HCT116 (cell line): ENCODE measurements at regions not wholly inside any gene's neighbourhood (a gene's known extent, or its start where the extent isn't known, plus 50 kb on each side); places are given as distances from the start of the nearest gene placed in this dataset.

Experiments used
- ELF1 ChIP-seq: IDR thresholded peaks from 2 replicates; pipeline ENCODE4 v1.6.1; 2012; ENCODE audit warnings: low read depth, borderline replicate concordance
- EZH2 ChIP-seq: fragments of 200-600 bp; sonication (generic); IDR thresholded peaks from 2 replicates; pipeline ENCODE4 v1.6.1; 2017; ENCODE audit warnings: antibody characterized with exemption, mixed run types
- RAD21 ChIP-seq: IDR thresholded peaks from 2 replicates; pipeline ENCODE4 v1.6.1; 2012; ENCODE audit warnings: low read depth, mild to moderate bottlenecking
- TCF7L2 ChIP-seq: IDR thresholded peaks from 2 replicates; pipeline ENCODE4 v1.7.0; 2011; ENCODE audit warnings: borderline replicate concordance, inconsistent platforms; ENCODE audit not compliant: insufficient read depth, insufficient read length; ENCODE audit errors: extremely low read depth
- YY1 ChIP-seq: IDR thresholded peaks from 2 replicates; pipeline ENCODE4 v1.6.1; 2011; ENCODE audit warnings: low read length, low read depth, moderate library complexity, mild to moderate bottlenecking; ENCODE audit not compliant: insufficient replicate concordance; ENCODE audit errors: extremely low read depth
- TF ChIP-seq, protein P1 (sequence below), 3 experiments: fragments of 200-600 bp in 1 of 3; sonication (generic) in 1 of 3; IDR thresholded peaks in 2 of 3; conservative IDR thresholded peaks in 1 of 3; 2 replicates each; pipeline ENCODE4 v1.5.1; 2012 to 2017; ENCODE audit warnings: low read depth in 2 of 3, low read length in 2 of 3, antibody characterized with exemption in 1 of 3, borderline replicate concordance in 1 of 3, control low read depth in 1 of 3, mild to moderate bottlenecking in 1 of 3, mixed read lengths in 1 of 3, mixed run types in 1 of 3, moderate library complexity in 1 of 3; ENCODE audit not compliant: insufficient read depth in 1 of 3
- TF ChIP-seq, protein P2 (sequence below): IDR thresholded peaks from 2 replicates; pipeline ENCODE4 v1.6.1; 2012; ENCODE audit warnings: low read depth

DNA sequence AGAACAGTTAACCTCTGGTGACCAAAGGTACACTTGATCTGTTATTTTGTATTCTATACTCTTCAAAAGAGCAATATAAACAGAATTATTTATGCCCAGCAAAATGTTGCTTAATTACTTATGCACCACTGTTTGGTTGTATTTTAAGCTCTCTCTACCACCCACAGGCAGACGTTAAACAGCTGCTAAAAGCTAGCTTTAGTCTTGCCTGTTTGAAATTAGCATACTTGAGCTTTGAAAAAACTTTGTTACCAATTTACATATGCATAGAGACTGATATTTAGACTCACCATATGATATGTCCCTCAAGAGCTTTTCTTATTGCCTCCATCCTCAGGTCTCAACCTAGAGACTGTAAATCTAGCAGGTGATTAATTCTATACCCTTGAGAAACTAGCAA lies 426.9 kb downstream of the NR4A2 start:
- TF ChIP-seq EZH2: no peak
- TF ChIP-seq, protein P1, sequence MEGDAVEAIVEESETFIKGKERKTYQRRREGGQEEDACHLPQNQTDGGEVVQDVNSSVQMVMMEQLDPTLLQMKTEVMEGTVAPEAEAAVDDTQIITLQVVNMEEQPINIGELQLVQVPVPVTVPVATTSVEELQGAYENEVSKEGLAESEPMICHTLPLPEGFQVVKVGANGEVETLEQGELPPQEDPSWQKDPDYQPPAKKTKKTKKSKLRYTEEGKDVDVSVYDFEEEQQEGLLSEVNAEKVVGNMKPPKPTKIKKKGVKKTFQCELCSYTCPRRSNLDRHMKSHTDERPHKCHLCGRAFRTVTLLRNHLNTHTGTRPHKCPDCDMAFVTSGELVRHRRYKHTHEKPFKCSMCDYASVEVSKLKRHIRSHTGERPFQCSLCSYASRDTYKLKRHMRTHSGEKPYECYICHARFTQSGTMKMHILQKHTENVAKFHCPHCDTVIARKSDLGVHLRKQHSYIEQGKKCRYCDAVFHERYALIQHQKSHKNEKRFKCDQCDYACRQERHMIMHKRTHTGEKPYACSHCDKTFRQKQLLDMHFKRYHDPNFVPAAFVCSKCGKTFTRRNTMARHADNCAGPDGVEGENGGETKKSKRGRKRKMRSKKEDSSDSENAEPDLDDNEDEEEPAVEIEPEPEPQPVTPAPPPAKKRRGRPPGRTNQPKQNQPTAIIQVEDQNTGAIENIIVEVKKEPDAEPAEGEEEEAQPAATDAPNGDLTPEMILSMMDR (IDR thresholded peaks at IDR 0.05 in 2 of 3, conservative IDR thresholded peaks at IDR 0.05 in 1 of 3; ENCODE audit: borderline replicate concordance in 1 of 3, insufficient read depth in 1 of 3, low read depth in 2 of 3, low read length in 2 of 3): no peak
- TF ChIP-seq TCF7L2: no peak
- TF ChIP-seq ELF1: no peak
- TF ChIP-seq RAD21: no peak
- TF ChIP-seq YY1: no peak
- TF ChIP-seq, protein P2, sequence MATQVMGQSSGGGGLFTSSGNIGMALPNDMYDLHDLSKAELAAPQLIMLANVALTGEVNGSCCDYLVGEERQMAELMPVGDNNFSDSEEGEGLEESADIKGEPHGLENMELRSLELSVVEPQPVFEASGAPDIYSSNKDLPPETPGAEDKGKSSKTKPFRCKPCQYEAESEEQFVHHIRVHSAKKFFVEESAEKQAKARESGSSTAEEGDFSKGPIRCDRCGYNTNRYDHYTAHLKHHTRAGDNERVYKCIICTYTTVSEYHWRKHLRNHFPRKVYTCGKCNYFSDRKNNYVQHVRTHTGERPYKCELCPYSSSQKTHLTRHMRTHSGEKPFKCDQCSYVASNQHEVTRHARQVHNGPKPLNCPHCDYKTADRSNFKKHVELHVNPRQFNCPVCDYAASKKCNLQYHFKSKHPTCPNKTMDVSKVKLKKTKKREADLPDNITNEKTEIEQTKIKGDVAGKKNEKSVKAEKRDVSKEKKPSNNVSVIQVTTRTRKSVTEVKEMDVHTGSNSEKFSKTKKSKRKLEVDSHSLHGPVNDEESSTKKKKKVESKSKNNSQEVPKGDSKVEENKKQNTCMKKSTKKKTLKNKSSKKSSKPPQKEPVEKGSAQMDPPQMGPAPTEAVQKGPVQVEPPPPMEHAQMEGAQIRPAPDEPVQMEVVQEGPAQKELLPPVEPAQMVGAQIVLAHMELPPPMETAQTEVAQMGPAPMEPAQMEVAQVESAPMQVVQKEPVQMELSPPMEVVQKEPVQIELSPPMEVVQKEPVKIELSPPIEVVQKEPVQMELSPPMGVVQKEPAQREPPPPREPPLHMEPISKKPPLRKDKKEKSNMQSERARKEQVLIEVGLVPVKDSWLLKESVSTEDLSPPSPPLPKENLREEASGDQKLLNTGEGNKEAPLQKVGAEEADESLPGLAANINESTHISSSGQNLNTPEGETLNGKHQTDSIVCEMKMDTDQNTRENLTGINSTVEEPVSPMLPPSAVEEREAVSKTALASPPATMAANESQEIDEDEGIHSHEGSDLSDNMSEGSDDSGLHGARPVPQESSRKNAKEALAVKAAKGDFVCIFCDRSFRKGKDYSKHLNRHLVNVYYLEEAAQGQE: no peak
